H9 (cell line): ENCODE measurements at regions not wholly inside any gene's neighbourhood (a gene's known extent, or its start where the extent isn't known, plus 50 kb on each side); places are given as distances from the start of the nearest gene placed in this dataset.

Experiments
- DNase-seq: peaks from one replicate; pipeline ENCODE4 v3.0.0-alpha.2; 2017
- H2AFZ ChIP-seq: one replicate; pipeline ENCODE4 v1.6.1; 2013; ENCODE audit warnings: mild to moderate bottlenecking, low read length, control low read depth, moderate library complexity
- H2AK5ac ChIP-seq: 2 replicates; pipeline ENCODE4 v1.6.1; 2013; ENCODE audit warnings: low read length, control low read depth, mixed read lengths; ENCODE audit not compliant: insufficient read length
- H2BK120ac ChIP-seq: one replicate; pipeline ENCODE4 v1.6.1; 2013; ENCODE audit warnings: low read depth, mild to moderate bottlenecking, low read length, control low read depth, inconsistent platforms; ENCODE audit not compliant: poor library complexity, severe bottlenecking
- H2BK12ac ChIP-seq: 2 replicates; pipeline ENCODE4 v1.6.1; 2013; ENCODE audit warnings: low read length, control low read depth, mixed read lengths, low read depth; ENCODE audit not compliant: insufficient read length
- H2BK15ac ChIP-seq: 2 replicates; pipeline ENCODE4 v1.6.1; 2013; ENCODE audit warnings: low read depth, low read length, control low read depth
- H2BK20ac ChIP-seq: one replicate; pipeline ENCODE4 v1.6.1; 2013; ENCODE audit warnings: low read depth, mild to moderate bottlenecking, low read length, control low read depth, inconsistent platforms; ENCODE audit not compliant: poor library complexity, severe bottlenecking
- H2BK5ac ChIP-seq: 2 replicates; pipeline ENCODE4 v1.6.1; 2013; ENCODE audit warnings: low read length, control low read depth, mixed read lengths; ENCODE audit not compliant: insufficient read length
- H3K14ac ChIP-seq: 2 replicates; pipeline ENCODE4 v1.6.1; 2013; ENCODE audit warnings: low read length, control low read depth; ENCODE audit not compliant: insufficient read depth
- H3K18ac ChIP-seq: 2 replicates; pipeline ENCODE4 v1.6.1; 2013; ENCODE audit warnings: low read depth, mild to moderate bottlenecking, mixed read lengths, low read length, control low read depth; ENCODE audit not compliant: insufficient read length
- H3K23ac ChIP-seq: 2 replicates; pipeline ENCODE4 v1.6.1; 2013; ENCODE audit warnings: low read length, control low read depth, mixed read lengths, low read depth; ENCODE audit not compliant: insufficient read length
- H3K23me2 ChIP-seq: 2 replicates; pipeline ENCODE4 v1.6.1; 2013; ENCODE audit warnings: low read depth, mild to moderate bottlenecking, mixed read lengths, low read length, control low read depth; ENCODE audit not compliant: insufficient read length, poor library complexity, severe bottlenecking
- H3K27ac ChIP-seq: 2 replicates; pipeline ENCODE4 v1.5.1; 2013; ENCODE audit warnings: low read length, control low read depth, mixed read lengths, low read depth; ENCODE audit not compliant: insufficient read length
- H3K27me3 ChIP-seq: 2 replicates; pipeline ENCODE4 v1.6.1; 2013; ENCODE audit warnings: low read length, control low read depth, inconsistent platforms; ENCODE audit not compliant: insufficient read depth
- H3K4ac ChIP-seq: 2 replicates; pipeline ENCODE4 v1.6.1; 2013; ENCODE audit warnings: low read depth, mild to moderate bottlenecking, control low read depth, inconsistent platforms, low read length, moderate library complexity
- H3K4me1 ChIP-seq: 2 replicates; pipeline ENCODE4 v1.6.1; 2013; ENCODE audit warnings: low read length, control low read depth, inconsistent platforms; ENCODE audit not compliant: insufficient read depth
- H3K4me2 ChIP-seq: 2 replicates; pipeline ENCODE4 v1.6.1; 2013; ENCODE audit warnings: low read length, control low read depth, mixed read lengths; ENCODE audit not compliant: insufficient read length, insufficient read depth
- H3K56ac ChIP-seq: 2 replicates; pipeline ENCODE4 v1.6.1; 2013; ENCODE audit warnings: low read depth, mild to moderate bottlenecking, mixed read lengths, low read length, control low read depth; ENCODE audit not compliant: insufficient read length
- H3K79me1 ChIP-seq: 2 replicates; pipeline ENCODE4 v1.6.1; 2013; ENCODE audit warnings: low read depth, mild to moderate bottlenecking, moderate library complexity, low read length, control low read depth, inconsistent platforms; ENCODE audit not compliant: insufficient read depth, poor library complexity, severe bottlenecking
- H3K79me2 ChIP-seq: 2 replicates; pipeline ENCODE4 v1.6.1; 2013; ENCODE audit warnings: low read length, control low read depth, inconsistent platforms; ENCODE audit not compliant: insufficient read depth
- H3K9ac ChIP-seq: 2 replicates; pipeline ENCODE4 v1.6.1; 2013; ENCODE audit warnings: low read length, control low read depth, mixed read lengths; ENCODE audit not compliant: insufficient read length; ENCODE audit errors: extremely low read depth
- H3K9me3 ChIP-seq: one replicate; pipeline ENCODE4 v1.6.1; 2013; ENCODE audit warnings: low read depth, low read length, inconsistent platforms; ENCODE audit not compliant: control insufficient read depth
- H3T11ph ChIP-seq: one replicate; pipeline ENCODE4 v1.6.1; 2013; ENCODE audit warnings: mild to moderate bottlenecking, low read length, control low read depth, inconsistent platforms
- H4K20me1 ChIP-seq: one replicate; pipeline ENCODE4 v1.6.1; 2013; ENCODE audit not compliant: control insufficient read depth, insufficient read length, insufficient read depth
- H4K5ac ChIP-seq: 2 replicates; pipeline ENCODE4 v1.6.1; 2013; ENCODE audit warnings: low read depth, mild to moderate bottlenecking, mixed read lengths, low read length, control low read depth; ENCODE audit not compliant: insufficient read length
- H4K8ac ChIP-seq: replicated peaks from 2 replicates; pipeline ENCODE4 v1.6.1; 2013; ENCODE audit warnings: low read length, control low read depth, mixed read lengths, low read depth; ENCODE audit not compliant: insufficient read length
- H4K91ac ChIP-seq: 2 replicates; pipeline ENCODE4 v1.6.1; 2013; ENCODE audit warnings: low read depth, mild to moderate bottlenecking, moderate library complexity, mixed read lengths, low read length, control low read depth; ENCODE audit not compliant: insufficient read length
- H3K27ac Mint-ChIP-seq, 3 experiments: 2 replicates in 2 of 3; 3 replicates in 1 of 3; pipeline ENCODE4 v1.8.0; 2020 to 2021; ENCODE audit warnings: mixed read lengths in 3 of 3, mild to moderate bottlenecking in 1 of 3, moderate library complexity in 1 of 3
- H3K27me3 Mint-ChIP-seq: 2 replicates; pipeline ENCODE4 v1.8.0; 2021; ENCODE audit warnings: low read depth, mild to moderate bottlenecking, moderate library complexity, mixed read lengths
- H3K36me3 Mint-ChIP-seq, 3 experiments: 2 replicates in 2 of 3; 3 replicates in 1 of 3; pipeline ENCODE4 v1.8.0; 2020 to 2021; ENCODE audit warnings: low read depth in 3 of 3, mixed read lengths in 3 of 3; ENCODE audit not compliant: insufficient read depth in 1 of 3
- H3K4me1 Mint-ChIP-seq, 2 experiments: 2 replicates each; pipeline ENCODE4 v1.8.0; 2020; ENCODE audit warnings: mixed read lengths in 2 of 2
- H3K4me3 Mint-ChIP-seq, 2 experiments: 2 replicates in 1 of 2; 3 replicates in 1 of 2; pipeline ENCODE4 v1.8.0; 2020 to 2021; ENCODE audit warnings: mild to moderate bottlenecking in 2 of 2, mixed read lengths in 2 of 2, moderate library complexity in 1 of 2
- H3K9me3 Mint-ChIP-seq, 2 experiments: 2 replicates in 1 of 2; 3 replicates in 1 of 2; pipeline ENCODE4 v1.8.0; 2020; ENCODE audit warnings: mild to moderate bottlenecking in 2 of 2, mixed read lengths in 2 of 2, moderate library complexity in 1 of 2
- WGBS: extraction: QIAGEN DNeasy Blood & Tissue Kit; methylation state at CpG from one replicate; pipeline ENCODE4 v1.1.7; 2013; ENCODE audit warnings: missing lambda C conversion rate, low lambda C conversion rate, mixed read lengths; ENCODE audit not compliant: insufficient read length; ENCODE audit errors: extremely low coverage; 5-methylcytosine and 5-hydroxymethylcytosine counted together
- TF ChIP-seq, protein P1 (sequence below): fragments of 200-600 bp; sonication (generic); conservative IDR thresholded peaks from 3 replicates; pipeline ENCODE4 v1.8.0; 2021; ENCODE audit warnings: antibody characterized with exemption, mild to moderate bottlenecking

DNA sequence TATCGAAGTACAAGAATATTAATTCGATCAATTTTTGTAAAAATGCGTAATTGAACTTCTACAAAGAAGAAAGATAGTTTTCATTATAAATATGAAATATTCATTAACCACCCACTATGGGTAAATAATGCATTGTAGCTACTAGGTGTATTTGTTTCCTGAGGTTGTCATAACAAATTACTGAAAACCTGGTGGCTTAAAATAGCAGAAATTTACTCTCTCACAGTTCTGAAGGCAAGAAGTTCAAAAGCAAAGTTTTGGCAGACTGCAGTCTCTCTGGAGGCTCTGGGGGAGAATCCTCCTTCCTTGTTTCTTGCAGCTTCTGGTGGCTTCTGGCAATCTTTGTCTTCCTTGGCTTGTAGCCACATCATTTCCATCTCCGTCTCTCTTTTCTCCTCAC is 99.2 kb upstream of the MIR17HG start:
- H3K9me3 Mint-ChIP-seq, result no peaks in the 10 kb centered on the region; a peak in 1 of 5 replicates
- no peak overlapping the region for H2BK12ac ChIP-seq
- H3K27ac ChIP-seq, result no peak overlapping the region
- no peak overlapping the region for H2AK5ac ChIP-seq
- no peaks in the 10 kb centered on the region for H4K20me1 ChIP-seq
- WGBS, result no CpG with 5 or more reads among the region's 4 CpGs
- no peak overlapping the region for H3K56ac ChIP-seq
- H3K14ac ChIP-seq, result no peak overlapping the region
- no peak overlapping the region for H3K9ac ChIP-seq
- H3K27me3 ChIP-seq, result no peaks in the 10 kb centered on the region
- H3K27me3 Mint-ChIP-seq, result no peaks in the 10 kb centered on the region
- H3K4me3 Mint-ChIP-seq, result no peak overlapping the region
- no peak overlapping the region for H2BK20ac ChIP-seq
- no peaks in the 10 kb centered on the region for H3K9me3 ChIP-seq
- H2BK15ac ChIP-seq, result no peak overlapping the region
- no peaks in the 10 kb centered on the region for H3K4me1 ChIP-seq
- H3K4me2 ChIP-seq, result no peak overlapping the region
- H3K36me3 Mint-ChIP-seq, result peaks cover 0 to 2% (median 0%) of the 10 kb centered on the region in 3 experiments; a peak in 2 of 7 replicates
- no peak overlapping the region for H3K4ac ChIP-seq
- no peak overlapping the region for H3K27ac Mint-ChIP-seq
- no peak overlapping the region for H3T11ph ChIP-seq
- no peaks in the 10 kb centered on the region for H3K79me1 ChIP-seq
- H3K4me1 Mint-ChIP-seq, result peaks cover 3 to 4% of the 10 kb centered on the region in 2 experiments; a peak in 3 of 4 replicates
- H4K5ac ChIP-seq, result no peak overlapping the region
- H4K8ac ChIP-seq, result no peak overlapping the region
- H2BK120ac ChIP-seq, result no peak overlapping the region
- DNase-seq, result no peak
- H3K18ac ChIP-seq, result no peak overlapping the region
- H2AFZ ChIP-seq, result no peak overlapping the region
- no peak overlapping the region for H4K91ac ChIP-seq
- no peaks in the 10 kb centered on the region for H3K79me2 ChIP-seq
- no peak overlapping the region for H3K23ac ChIP-seq
- H2BK5ac ChIP-seq, result no peak overlapping the region
- no peaks in the 10 kb centered on the region for H3K23me2 ChIP-seq
- TF ChIP-seq, protein P1, sequence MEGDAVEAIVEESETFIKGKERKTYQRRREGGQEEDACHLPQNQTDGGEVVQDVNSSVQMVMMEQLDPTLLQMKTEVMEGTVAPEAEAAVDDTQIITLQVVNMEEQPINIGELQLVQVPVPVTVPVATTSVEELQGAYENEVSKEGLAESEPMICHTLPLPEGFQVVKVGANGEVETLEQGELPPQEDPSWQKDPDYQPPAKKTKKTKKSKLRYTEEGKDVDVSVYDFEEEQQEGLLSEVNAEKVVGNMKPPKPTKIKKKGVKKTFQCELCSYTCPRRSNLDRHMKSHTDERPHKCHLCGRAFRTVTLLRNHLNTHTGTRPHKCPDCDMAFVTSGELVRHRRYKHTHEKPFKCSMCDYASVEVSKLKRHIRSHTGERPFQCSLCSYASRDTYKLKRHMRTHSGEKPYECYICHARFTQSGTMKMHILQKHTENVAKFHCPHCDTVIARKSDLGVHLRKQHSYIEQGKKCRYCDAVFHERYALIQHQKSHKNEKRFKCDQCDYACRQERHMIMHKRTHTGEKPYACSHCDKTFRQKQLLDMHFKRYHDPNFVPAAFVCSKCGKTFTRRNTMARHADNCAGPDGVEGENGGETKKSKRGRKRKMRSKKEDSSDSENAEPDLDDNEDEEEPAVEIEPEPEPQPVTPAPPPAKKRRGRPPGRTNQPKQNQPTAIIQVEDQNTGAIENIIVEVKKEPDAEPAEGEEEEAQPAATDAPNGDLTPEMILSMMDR, result no peak
